SK-N-SH (cell line): ENCODE measurements at regions not wholly inside any gene's neighbourhood (a gene's known extent, or its start where the extent isn't known, plus 50 kb on each side); places are given as distances from the start of the nearest gene placed in this dataset.
"Not testable (repeated sequence)": the region's sequence is repeated elsewhere in the genome, so short reads cannot be mapped to it uniquely, and the experiment has no call there.

Source experiments
- CHD2 ChIP-seq: fragments of 150-350 bp; IDR thresholded peaks from 2 replicates; pipeline ENCODE4 v1.6.1; 2018; ENCODE audit warnings: low read length; ENCODE audit not compliant: partially characterized antibody
- EZH2phosphoT487 ChIP-seq: fragments of 200-600 bp; sonication (generic); IDR thresholded peaks from 2 replicates; pipeline ENCODE4 v1.6.1; 2017; ENCODE audit warnings: low read depth, mixed run types, mild to moderate bottlenecking, antibody characterized with exemption, moderate library complexity, borderline replicate concordance
- GABPA ChIP-seq: IDR thresholded peaks from 2 replicates; pipeline ENCODE4 v1.4.0; 2012; ENCODE audit warnings: low read depth, mild to moderate bottlenecking
- POLR2AphosphoS5 ChIP-seq: IDR thresholded peaks from 2 replicates; pipeline ENCODE4 v1.6.1; 2012; ENCODE audit warnings: low read depth, low read length
- RAD21 ChIP-seq: IDR thresholded peaks from 2 replicates; pipeline ENCODE4 v1.6.1; 2012; ENCODE audit warnings: mild to moderate bottlenecking, low read length
- SMC3 ChIP-seq: IDR thresholded peaks from 2 replicates; pipeline ENCODE4 v1.6.1; 2012; ENCODE audit warnings: low read depth, low read length, improper control_type of control experiment
- TEAD4 ChIP-seq: IDR thresholded peaks from 2 replicates; pipeline ENCODE4 v1.4.0; 2012; ENCODE audit warnings: mild to moderate bottlenecking, borderline replicate concordance; ENCODE audit not compliant: insufficient read depth
- USF2 ChIP-seq: fragments of 150-350 bp; IDR thresholded peaks from 2 replicates; pipeline ENCODE4 v1.6.1; 2017; ENCODE audit warnings: antibody characterized with exemption, low read length, low read depth, borderline replicate concordance
- YY1 ChIP-seq: IDR thresholded peaks from 2 replicates; pipeline ENCODE4 v1.4.0; 2012; ENCODE audit warnings: low read depth, mild to moderate bottlenecking
- TF ChIP-seq, protein P1 (sequence below): fragments of 200-600 bp; sonication (generic); IDR thresholded peaks from 2 replicates; pipeline ENCODE4 v1.6.1; 2017; ENCODE audit warnings: antibody characterized with exemption, mild to moderate bottlenecking, moderate library complexity
- TF ChIP-seq, protein P2 (sequence below): IDR thresholded peaks from 2 replicates; pipeline ENCODE4 v1.4.0; 2012; ENCODE audit warnings: low read depth, borderline replicate concordance

- TF ChIP-seq SMC3, TEAD4, CHD2, POLR2AphosphoS5, RAD21, EZH2phosphoT487, USF2, GABPA, YY1: not testable (repeated sequence)
- TF ChIP-seq, protein P1, sequence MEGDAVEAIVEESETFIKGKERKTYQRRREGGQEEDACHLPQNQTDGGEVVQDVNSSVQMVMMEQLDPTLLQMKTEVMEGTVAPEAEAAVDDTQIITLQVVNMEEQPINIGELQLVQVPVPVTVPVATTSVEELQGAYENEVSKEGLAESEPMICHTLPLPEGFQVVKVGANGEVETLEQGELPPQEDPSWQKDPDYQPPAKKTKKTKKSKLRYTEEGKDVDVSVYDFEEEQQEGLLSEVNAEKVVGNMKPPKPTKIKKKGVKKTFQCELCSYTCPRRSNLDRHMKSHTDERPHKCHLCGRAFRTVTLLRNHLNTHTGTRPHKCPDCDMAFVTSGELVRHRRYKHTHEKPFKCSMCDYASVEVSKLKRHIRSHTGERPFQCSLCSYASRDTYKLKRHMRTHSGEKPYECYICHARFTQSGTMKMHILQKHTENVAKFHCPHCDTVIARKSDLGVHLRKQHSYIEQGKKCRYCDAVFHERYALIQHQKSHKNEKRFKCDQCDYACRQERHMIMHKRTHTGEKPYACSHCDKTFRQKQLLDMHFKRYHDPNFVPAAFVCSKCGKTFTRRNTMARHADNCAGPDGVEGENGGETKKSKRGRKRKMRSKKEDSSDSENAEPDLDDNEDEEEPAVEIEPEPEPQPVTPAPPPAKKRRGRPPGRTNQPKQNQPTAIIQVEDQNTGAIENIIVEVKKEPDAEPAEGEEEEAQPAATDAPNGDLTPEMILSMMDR = not testable (repeated sequence)
- TF ChIP-seq, protein P2, sequence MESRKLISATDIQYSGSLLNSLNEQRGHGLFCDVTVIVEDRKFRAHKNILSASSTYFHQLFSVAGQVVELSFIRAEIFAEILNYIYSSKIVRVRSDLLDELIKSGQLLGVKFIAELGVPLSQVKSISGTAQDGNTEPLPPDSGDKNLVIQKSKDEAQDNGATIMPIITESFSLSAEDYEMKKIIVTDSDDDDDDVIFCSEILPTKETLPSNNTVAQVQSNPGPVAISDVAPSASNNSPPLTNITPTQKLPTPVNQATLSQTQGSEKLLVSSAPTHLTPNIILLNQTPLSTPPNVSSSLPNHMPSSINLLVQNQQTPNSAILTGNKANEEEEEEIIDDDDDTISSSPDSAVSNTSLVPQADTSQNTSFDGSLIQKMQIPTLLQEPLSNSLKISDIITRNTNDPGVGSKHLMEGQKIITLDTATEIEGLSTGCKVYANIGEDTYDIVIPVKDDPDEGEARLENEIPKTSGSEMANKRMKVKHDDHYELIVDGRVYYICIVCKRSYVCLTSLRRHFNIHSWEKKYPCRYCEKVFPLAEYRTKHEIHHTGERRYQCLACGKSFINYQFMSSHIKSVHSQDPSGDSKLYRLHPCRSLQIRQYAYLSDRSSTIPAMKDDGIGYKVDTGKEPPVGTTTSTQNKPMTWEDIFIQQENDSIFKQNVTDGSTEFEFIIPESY = not testable (repeated sequence)
These were observed 2755.0 kb downstream of the RPIA start for GRCh38 chr2:91446489-91446888.
